Neural cell (in vitro differentiated cells): ENCODE measurements at regions not wholly inside any gene's neighbourhood (a gene's known extent, or its start where the extent isn't known, plus 50 kb on each side); places are given as distances from the start of the nearest gene placed in this dataset.

Experiments used
- EP300 ChIP-seq: fragments of 450-650 bp; conservative IDR thresholded peaks from 2 replicates; pipeline ENCODE4 v1.6.1; 2014; ENCODE audit warnings: antibody characterized with exemption, mild to moderate bottlenecking, moderate library complexity; ENCODE audit not compliant: poor library complexity, severe bottlenecking
- EZH2 ChIP-seq: fragments of 200-600, 300-800 bp; shearing (Covaris generic), sonication (generic); IDR thresholded peaks from 2 replicates; pipeline ENCODE4 v1.6.1; 2014; ENCODE audit warnings: antibody characterized with exemption, low read length, borderline replicate concordance, mild to moderate bottlenecking; ENCODE audit not compliant: insufficient read depth, poor library complexity, severe bottlenecking
- MXI1 ChIP-seq: fragments of 450-650 bp; conservative IDR thresholded peaks from 2 replicates; pipeline ENCODE4 v1.6.1; 2014; ENCODE audit warnings: antibody characterized with exemption, mild to moderate bottlenecking; ENCODE audit not compliant: poor library complexity, severe bottlenecking
- RAD21 ChIP-seq: fragments of 450-650 bp; conservative IDR thresholded peaks from 2 replicates; pipeline ENCODE4 v1.6.1; 2014; ENCODE audit warnings: antibody characterized with exemption, mild to moderate bottlenecking, moderate library complexity
- TAF1 ChIP-seq: IDR thresholded peaks from 2 replicates; pipeline ENCODE4 v1.6.1; 2012; ENCODE audit warnings: low read depth
- TF ChIP-seq, protein P1 (sequence below): fragments of 450-650 bp; IDR thresholded peaks from 2 replicates; pipeline ENCODE4 v1.5.1; 2014; ENCODE audit warnings: antibody characterized with exemption, mild to moderate bottlenecking, moderate library complexity; ENCODE audit not compliant: poor library complexity, severe bottlenecking
- TF ChIP-seq, protein P2 (sequence below): IDR thresholded peaks from 2 replicates; pipeline ENCODE4 v1.6.1; 2012; ENCODE audit warnings: borderline replicate concordance

DNA sequence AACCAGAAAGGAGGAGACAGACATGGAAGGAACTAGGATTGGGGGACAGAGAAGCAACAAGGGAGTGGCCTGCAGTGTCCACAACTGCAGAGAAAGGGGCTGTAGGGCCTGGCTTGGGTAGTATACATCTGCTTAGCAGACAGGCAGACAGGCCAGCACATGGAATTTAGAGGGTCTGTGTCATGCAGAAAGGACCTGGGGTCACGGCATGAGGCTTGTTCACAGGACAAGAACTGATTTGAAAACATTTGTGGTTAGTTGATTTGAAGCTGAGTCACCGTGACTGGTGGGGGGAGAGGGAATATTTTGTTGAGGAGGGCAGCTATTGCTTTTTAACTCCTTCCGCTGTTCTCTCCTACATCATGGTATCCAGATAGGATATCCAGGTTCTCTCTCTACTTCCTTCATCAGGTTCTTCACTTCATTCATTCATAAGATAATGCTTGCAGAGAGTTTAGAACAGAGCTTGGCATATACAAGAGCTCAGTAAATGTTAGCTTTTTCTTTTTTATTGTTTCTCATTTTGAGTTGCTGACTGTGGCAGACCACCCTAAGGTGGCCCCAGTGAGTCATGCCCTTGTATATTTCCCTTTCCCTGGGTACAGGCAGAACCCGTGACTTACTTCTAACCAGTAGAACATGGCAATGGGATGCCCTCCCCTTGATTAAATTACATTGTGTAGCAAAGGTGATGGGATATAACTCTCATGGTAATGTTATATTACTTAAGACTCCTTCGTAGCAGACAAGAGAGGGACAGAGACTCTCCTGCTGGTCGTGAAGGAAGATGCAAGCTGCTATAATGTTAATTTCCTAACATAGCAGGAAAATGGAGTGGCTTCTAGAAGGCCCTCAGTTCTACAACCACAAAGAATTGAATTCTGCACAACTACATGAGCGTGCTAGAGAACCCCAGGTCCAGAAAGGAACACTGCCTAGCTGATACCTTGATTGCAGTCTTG lies 95.0 kb upstream of the NMNAT3 start:
- TF ChIP-seq, protein P1, sequence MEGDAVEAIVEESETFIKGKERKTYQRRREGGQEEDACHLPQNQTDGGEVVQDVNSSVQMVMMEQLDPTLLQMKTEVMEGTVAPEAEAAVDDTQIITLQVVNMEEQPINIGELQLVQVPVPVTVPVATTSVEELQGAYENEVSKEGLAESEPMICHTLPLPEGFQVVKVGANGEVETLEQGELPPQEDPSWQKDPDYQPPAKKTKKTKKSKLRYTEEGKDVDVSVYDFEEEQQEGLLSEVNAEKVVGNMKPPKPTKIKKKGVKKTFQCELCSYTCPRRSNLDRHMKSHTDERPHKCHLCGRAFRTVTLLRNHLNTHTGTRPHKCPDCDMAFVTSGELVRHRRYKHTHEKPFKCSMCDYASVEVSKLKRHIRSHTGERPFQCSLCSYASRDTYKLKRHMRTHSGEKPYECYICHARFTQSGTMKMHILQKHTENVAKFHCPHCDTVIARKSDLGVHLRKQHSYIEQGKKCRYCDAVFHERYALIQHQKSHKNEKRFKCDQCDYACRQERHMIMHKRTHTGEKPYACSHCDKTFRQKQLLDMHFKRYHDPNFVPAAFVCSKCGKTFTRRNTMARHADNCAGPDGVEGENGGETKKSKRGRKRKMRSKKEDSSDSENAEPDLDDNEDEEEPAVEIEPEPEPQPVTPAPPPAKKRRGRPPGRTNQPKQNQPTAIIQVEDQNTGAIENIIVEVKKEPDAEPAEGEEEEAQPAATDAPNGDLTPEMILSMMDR: no peak
- no peak for TF ChIP-seq RAD21
- TF ChIP-seq EP300: no peak
- no peak for TF ChIP-seq TAF1
- TF ChIP-seq EZH2: no peak
- TF ChIP-seq, protein P2, sequence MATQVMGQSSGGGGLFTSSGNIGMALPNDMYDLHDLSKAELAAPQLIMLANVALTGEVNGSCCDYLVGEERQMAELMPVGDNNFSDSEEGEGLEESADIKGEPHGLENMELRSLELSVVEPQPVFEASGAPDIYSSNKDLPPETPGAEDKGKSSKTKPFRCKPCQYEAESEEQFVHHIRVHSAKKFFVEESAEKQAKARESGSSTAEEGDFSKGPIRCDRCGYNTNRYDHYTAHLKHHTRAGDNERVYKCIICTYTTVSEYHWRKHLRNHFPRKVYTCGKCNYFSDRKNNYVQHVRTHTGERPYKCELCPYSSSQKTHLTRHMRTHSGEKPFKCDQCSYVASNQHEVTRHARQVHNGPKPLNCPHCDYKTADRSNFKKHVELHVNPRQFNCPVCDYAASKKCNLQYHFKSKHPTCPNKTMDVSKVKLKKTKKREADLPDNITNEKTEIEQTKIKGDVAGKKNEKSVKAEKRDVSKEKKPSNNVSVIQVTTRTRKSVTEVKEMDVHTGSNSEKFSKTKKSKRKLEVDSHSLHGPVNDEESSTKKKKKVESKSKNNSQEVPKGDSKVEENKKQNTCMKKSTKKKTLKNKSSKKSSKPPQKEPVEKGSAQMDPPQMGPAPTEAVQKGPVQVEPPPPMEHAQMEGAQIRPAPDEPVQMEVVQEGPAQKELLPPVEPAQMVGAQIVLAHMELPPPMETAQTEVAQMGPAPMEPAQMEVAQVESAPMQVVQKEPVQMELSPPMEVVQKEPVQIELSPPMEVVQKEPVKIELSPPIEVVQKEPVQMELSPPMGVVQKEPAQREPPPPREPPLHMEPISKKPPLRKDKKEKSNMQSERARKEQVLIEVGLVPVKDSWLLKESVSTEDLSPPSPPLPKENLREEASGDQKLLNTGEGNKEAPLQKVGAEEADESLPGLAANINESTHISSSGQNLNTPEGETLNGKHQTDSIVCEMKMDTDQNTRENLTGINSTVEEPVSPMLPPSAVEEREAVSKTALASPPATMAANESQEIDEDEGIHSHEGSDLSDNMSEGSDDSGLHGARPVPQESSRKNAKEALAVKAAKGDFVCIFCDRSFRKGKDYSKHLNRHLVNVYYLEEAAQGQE: no peak
- no peak for TF ChIP-seq MXI1
